GM10248 (cell line): ENCODE measurements at regions not wholly inside any gene's neighbourhood (a gene's known extent, or its start where the extent isn't known, plus 50 kb on each side); places are given as distances from the start of the nearest gene placed in this dataset.
"Not testable (repeated sequence)": the region's sequence is repeated elsewhere in the genome, so short reads cannot be mapped to it uniquely, and the experiment has no call there.

ENCODE experiments used
- CTCF ChIA-PET: fragments of 300-600 bp; sonication (Branson Sonifier 250); formaldehyde crosslinking; extraction: SDS; loops from one replicate; lab custom pipeline; 2021; ENCODE audit warnings: antibody characterized with exemption; lab: Yijun Ruan, JAX
- POLR2A ChIA-PET: fragments of 350-650 bp; sonication (Branson Sonifier 250); formaldehyde crosslinking; extraction: SDS; loops from one replicate; lab custom pipeline; 2020; ENCODE audit warnings: antibody characterized with exemption; lab: Yijun Ruan, JAX
- DNase-seq: peaks from one replicate; pipeline ENCODE4 v3.0.0; 2012; ENCODE audit errors: extremely low spot score
- CTCF ChIP-seq: IDR thresholded peaks from 2 replicates; pipeline ENCODE4 v1.5.1; 2012; ENCODE audit warnings: mild to moderate bottlenecking, low read depth; ENCODE audit errors: extremely low read depth, missing control alignments, control extremely low read depth

- DNase-seq = no peak
- CTCF ChIA-PET = interaction anchor here (1.6 kb wide), 1 partner anchor 11 kb away, joined by 4 read pairs; no protein-coding TSS in a partner anchor
- no peak for TF ChIP-seq CTCF
- POLR2A ChIA-PET = no interaction called here
These were observed 84.3 kb upstream of the C16orf82 start for GRCh38 chr16:26982422-26982821.

- no peak for DNase-seq
- ChIA-PET CTCF (interaction anchor here (1.6 kb wide), 1 partner anchor 12 kb away, joined by 4 read pairs; no protein-coding TSS in a partner anchor), POLR2A (no interaction called here)
- TF ChIP-seq CTCF = no peak
These were observed 83.3 kb upstream of the C16orf82 start for GRCh38 chr16:26983426-26983825.

- TF ChIP-seq CTCF = no peak
- no peak for DNase-seq
- POLR2A ChIA-PET = no interaction called here
These were observed 81.3 kb upstream of the C16orf82 start for GRCh38 chr16:26985100-26986065.

GRCh38 chr16:26987597-26988010 lies 79.1 kb upstream of the C16orf82 start:
- CTCF ChIA-PET = interaction anchor here (1.0 kb wide), 1 partner anchor 11 kb away, joined by 3 read pairs; no protein-coding TSS in a partner anchor
- no peak for DNase-seq
- POLR2A ChIA-PET = no interaction called here
- no peak for TF ChIP-seq CTCF

More at GRCh38 chr16:26985100-26986065, 81.3 kb upstream of the C16orf82 start:
- CTCF ChIA-PET = no interaction called here

GRCh38 chr16:26988186-26988585 lies 78.5 kb upstream of the C16orf82 start:
- no peak for DNase-seq
- POLR2A ChIA-PET = no interaction called here
- CTCF ChIA-PET = interaction anchor here (1.0 kb wide), 1 partner anchor 12 kb away, joined by 3 read pairs; no protein-coding TSS in a partner anchor
- TF ChIP-seq CTCF = no peak

GRCh38 chr16:26990384-26991120 lies 76.2 kb upstream of the C16orf82 start:
- POLR2A ChIA-PET, DNase-seq, CTCF ChIA-PET: not testable (repeated sequence)
